PC-9 (cell line): ENCODE measurements at regions not wholly inside any gene's neighbourhood (a gene's known extent, or its start where the extent isn't known, plus 50 kb on each side); places are given as distances from the start of the nearest gene placed in this dataset.

ENCODE experiments used
- CTCF ChIP-seq: fragments of 200-600 bp; sonication (generic); conservative IDR thresholded peaks from 2 replicates; pipeline ENCODE4 v1.6.1; 2017; ENCODE audit warnings: mixed run types, antibody characterized with exemption, mild to moderate bottlenecking, moderate library complexity
- EZH2 ChIP-seq: fragments of 200-600 bp; sonication (generic); IDR thresholded peaks from 2 replicates; pipeline ENCODE4 v1.8.0; 2017; ENCODE audit warnings: antibody characterized with exemption, low read depth

GRCh38 chr4:116480546-116480945 is 604.8 kb downstream of the TRAM1L1 start:
- TF ChIP-seq CTCF (no peak), EZH2 (no peak)
